Type B pancreatic cell (in vitro differentiated cells): ENCODE measurements at regions not wholly inside any gene's neighbourhood (a gene's known extent, or its start where the extent isn't known, plus 50 kb on each side); places are given as distances from the start of the nearest gene placed in this dataset.

Source experiments
- DNase-seq: peaks from one replicate; pipeline ENCODE4 v3.0.0; 2021; ENCODE audit warnings: mixed read lengths; ENCODE audit not compliant: unreplicated experiment; ENCODE audit errors: extremely low spot score
- H3K27ac Mint-ChIP-seq: 2 replicates; pipeline ENCODE4 v1.8.0; 2021; ENCODE audit warnings: mild to moderate bottlenecking, mixed read lengths
- H3K27me3 Mint-ChIP-seq: 2 replicates; pipeline ENCODE4 v1.8.0; 2021; ENCODE audit warnings: mixed read lengths
- H3K36me3 Mint-ChIP-seq: 2 replicates; pipeline ENCODE4 v1.8.0; 2021; ENCODE audit warnings: mixed read lengths
- H3K4me1 Mint-ChIP-seq: one replicate; pipeline ENCODE4 v1.8.0; 2021; ENCODE audit warnings: mixed read lengths; ENCODE audit not compliant: unreplicated experiment
- H3K4me3 Mint-ChIP-seq: 2 replicates; pipeline ENCODE4 v1.8.0; 2021; ENCODE audit warnings: mild to moderate bottlenecking, mixed read lengths
- H3K9me3 Mint-ChIP-seq: 2 replicates; pipeline ENCODE4 v1.8.0; 2021; ENCODE audit warnings: mixed read lengths
- TF ChIP-seq, protein P1 (sequence below): fragments of 200-600 bp; sonication (generic); conservative IDR thresholded peaks from 2 replicates; pipeline ENCODE4 v1.5.0; 2021; ENCODE audit warnings: antibody characterized with exemption, mild to moderate bottlenecking

DNA sequence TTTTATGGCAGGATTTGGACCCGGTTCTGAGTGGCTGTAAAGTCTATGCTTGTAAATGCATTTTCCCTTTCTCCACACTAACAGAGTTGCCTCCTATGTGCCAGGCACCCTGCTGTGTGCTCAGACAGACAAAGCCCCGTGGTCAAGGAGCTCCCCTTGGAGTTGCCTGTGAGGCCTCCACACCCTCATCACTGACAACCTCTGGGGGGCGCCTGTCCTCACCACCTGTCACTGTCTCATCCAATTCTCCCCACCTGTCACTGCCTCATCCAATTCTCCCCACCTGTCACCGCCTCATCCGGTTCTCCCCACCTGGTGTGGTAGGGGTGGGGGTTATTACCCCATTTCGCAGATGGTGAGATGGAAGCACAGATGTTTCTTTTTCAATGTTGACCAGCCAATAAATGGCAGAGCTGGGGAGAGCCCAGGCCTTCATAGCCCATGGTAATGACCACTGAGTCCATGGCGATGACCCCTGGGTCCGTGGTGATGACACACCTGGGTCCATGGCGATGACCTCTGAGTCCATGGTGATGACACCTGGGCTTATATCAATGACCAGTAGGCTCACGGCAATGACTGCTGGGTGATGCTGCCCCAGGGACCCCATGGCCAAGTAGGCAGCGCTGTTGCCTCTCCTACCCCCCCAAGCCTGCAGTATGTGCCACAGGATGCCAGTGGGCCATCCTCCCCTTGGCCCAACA lies 150.1 kb downstream of the IRF8 start:
- Mint-ChIP-seq H3K9me3 (no peaks in the 10 kb centered on the region), H3K27ac (no peak overlapping the region)

GRCh38 chr16:86049641-86050040 lies 150.7 kb downstream of the IRF8 start:
- no peak overlapping the region for H3K4me3 Mint-ChIP-seq
- peaks cover 37% of the 10 kb centered on the region for H3K4me1 Mint-ChIP-seq
- no peaks in the 10 kb centered on the region for H3K9me3 Mint-ChIP-seq
- H3K27me3 Mint-ChIP-seq = peaks cover 56% of the 10 kb centered on the region
- no peak for DNase-seq
- TF ChIP-seq, protein P1, sequence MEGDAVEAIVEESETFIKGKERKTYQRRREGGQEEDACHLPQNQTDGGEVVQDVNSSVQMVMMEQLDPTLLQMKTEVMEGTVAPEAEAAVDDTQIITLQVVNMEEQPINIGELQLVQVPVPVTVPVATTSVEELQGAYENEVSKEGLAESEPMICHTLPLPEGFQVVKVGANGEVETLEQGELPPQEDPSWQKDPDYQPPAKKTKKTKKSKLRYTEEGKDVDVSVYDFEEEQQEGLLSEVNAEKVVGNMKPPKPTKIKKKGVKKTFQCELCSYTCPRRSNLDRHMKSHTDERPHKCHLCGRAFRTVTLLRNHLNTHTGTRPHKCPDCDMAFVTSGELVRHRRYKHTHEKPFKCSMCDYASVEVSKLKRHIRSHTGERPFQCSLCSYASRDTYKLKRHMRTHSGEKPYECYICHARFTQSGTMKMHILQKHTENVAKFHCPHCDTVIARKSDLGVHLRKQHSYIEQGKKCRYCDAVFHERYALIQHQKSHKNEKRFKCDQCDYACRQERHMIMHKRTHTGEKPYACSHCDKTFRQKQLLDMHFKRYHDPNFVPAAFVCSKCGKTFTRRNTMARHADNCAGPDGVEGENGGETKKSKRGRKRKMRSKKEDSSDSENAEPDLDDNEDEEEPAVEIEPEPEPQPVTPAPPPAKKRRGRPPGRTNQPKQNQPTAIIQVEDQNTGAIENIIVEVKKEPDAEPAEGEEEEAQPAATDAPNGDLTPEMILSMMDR = no peak
- no peaks in the 10 kb centered on the region for H3K36me3 Mint-ChIP-seq
- H3K27ac Mint-ChIP-seq = no peak overlapping the region

More for the DNA sequence above, 150.1 kb downstream of the IRF8 start:
- H3K27me3 Mint-ChIP-seq = peaks cover 60% of the 10 kb centered on the region
- no peak for DNase-seq
- H3K4me3 Mint-ChIP-seq = no peak overlapping the region
- no peaks in the 10 kb centered on the region for H3K36me3 Mint-ChIP-seq
- TF ChIP-seq, protein P1 = no peak
- H3K4me1 Mint-ChIP-seq = peaks cover 37% of the 10 kb centered on the region

- Mint-ChIP-seq H3K4me3 (no peak overlapping the region), H3K27me3 (peaks cover 57% of the 10 kb centered on the region)
Measured at GRCh38 chr16:86050111-86050510, 151.1 kb downstream of the IRF8 start.

DNA sequence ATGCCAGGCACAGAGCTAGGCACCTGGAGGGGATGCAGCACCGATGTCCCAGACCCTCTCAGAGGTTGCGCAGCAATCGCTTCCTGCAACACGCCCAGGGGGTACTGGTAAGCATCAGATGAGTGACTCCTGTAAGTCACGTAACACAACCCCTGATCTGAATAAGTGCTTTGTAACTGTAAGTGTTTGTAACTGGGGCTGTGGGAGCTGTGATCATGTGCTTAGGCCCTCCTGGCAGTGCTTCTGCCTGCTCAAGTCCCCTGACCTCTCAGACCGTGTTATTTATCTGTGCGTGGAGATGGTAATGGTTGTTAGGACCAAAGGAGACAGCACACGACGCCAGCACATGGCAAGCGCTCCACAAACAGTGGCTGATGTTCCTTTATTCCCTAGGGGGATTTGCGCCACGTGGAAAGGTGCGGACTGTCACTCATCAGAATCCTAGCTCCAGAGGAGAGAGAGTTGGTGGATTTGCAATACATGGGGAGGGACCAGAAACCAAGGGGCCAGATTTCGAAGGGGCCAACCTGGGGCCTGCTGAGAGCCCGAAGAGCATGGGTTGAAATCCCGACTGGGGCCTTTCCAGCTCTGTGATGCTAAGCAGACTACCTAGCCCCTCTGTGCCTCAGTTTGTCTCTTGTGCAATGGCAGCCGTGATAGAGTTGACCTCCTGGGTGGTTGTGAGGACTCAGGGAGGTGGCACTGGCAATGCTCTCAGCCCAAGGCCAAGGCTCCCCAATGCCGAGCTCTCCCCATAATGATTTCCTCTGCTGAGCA lies 151.8 kb downstream of the IRF8 start:
- H3K36me3 Mint-ChIP-seq = no peaks in the 10 kb centered on the region
- H3K4me1 Mint-ChIP-seq = peaks cover 37% of the 10 kb centered on the region
- no peak overlapping the region for H3K27ac Mint-ChIP-seq
- DNase-seq = no peak
- TF ChIP-seq, protein P1 = no peak
- no peaks in the 10 kb centered on the region for H3K9me3 Mint-ChIP-seq
- H3K4me3 Mint-ChIP-seq = no peak overlapping the region
- peaks cover 58% of the 10 kb centered on the region for H3K27me3 Mint-ChIP-seq

More at GRCh38 chr16:86050111-86050510, 151.1 kb downstream of the IRF8 start:
- no peak for DNase-seq
- no peaks in the 10 kb centered on the region for H3K36me3 Mint-ChIP-seq
- TF ChIP-seq, protein P1 = no peak
- H3K27ac Mint-ChIP-seq = no peak overlapping the region
- peaks cover 37% of the 10 kb centered on the region for H3K4me1 Mint-ChIP-seq
- H3K9me3 Mint-ChIP-seq = no peaks in the 10 kb centered on the region

GRCh38 chr16:86051368-86052114 lies 152.6 kb downstream of the IRF8 start:
- H3K27me3 Mint-ChIP-seq = peaks cover 53% of the 10 kb centered on the region
- peaks cover 32% of the 10 kb centered on the region for H3K4me1 Mint-ChIP-seq
- no peak for DNase-seq
- H3K9me3 Mint-ChIP-seq = no peaks in the 10 kb centered on the region
- no peaks in the 10 kb centered on the region for H3K36me3 Mint-ChIP-seq
- no peak overlapping the region for H3K4me3 Mint-ChIP-seq
- TF ChIP-seq, protein P1 = no peak
- H3K27ac Mint-ChIP-seq = no peak overlapping the region
